ENCODE measurements at regions not wholly inside any gene's neighbourhood (a gene's known extent, or its start where the extent isn't known, plus 50 kb on each side); places are given as distances from the start of the nearest gene placed in this dataset.

DNA sequence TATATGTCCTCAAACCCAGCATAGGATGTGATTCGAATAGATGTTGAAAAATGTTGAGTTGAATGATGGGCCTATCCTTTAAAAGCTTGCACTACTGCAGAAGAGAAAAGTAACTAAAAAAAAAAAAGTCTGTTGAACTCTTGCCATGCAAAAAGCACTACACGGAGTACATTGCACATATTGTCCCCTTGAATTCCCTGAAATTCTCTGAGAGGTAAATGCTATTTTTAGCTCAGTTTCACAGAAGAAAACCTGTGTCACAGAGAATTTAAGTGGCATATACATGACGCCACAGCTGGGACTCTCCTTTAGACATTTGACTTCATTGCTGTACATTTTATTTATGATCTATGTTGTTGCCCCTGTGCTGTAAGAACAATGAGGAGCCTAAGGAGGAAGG lies 583.8 kb downstream of the SOX6 start:
- TF ChIP-seq ETV6 (CRISPR knock-in tag; conservative IDR thresholded peaks at IDR 0.05) (no peak), GZF1 (CRISPR knock-in tag; IDR thresholded peaks at IDR 0.05) (no peak), CREB1 (IDR thresholded peaks at IDR 0.05) (no peak), CREB1 (CRISPR knock-in tag; IDR thresholded peaks at IDR 0.05) (no peak), CHD4 (IDR thresholded peaks at IDR 0.05; ENCODE audit: borderline replicate concordance, low read length) (no peak), SMYD3 (CRISPR knock-in tag; IDR thresholded peaks at IDR 0.05) (no peak), ZNF549 (CRISPR knock-in tag; IDR thresholded peaks at IDR 0.05) (no peak), SUZ12 (IDR thresholded peaks at IDR 0.05; ENCODE audit: low read depth, low read length) (no peak), KLF16 (CRISPR knock-in tag; IDR thresholded peaks at IDR 0.05) (no peak), SIN3B (IDR thresholded peaks at IDR 0.05; ENCODE audit: low read length) (no peak), PHF20 (CRISPR knock-in tag; IDR thresholded peaks at IDR 0.05) (no peak)
- TF ChIP-seq, protein P1, sequence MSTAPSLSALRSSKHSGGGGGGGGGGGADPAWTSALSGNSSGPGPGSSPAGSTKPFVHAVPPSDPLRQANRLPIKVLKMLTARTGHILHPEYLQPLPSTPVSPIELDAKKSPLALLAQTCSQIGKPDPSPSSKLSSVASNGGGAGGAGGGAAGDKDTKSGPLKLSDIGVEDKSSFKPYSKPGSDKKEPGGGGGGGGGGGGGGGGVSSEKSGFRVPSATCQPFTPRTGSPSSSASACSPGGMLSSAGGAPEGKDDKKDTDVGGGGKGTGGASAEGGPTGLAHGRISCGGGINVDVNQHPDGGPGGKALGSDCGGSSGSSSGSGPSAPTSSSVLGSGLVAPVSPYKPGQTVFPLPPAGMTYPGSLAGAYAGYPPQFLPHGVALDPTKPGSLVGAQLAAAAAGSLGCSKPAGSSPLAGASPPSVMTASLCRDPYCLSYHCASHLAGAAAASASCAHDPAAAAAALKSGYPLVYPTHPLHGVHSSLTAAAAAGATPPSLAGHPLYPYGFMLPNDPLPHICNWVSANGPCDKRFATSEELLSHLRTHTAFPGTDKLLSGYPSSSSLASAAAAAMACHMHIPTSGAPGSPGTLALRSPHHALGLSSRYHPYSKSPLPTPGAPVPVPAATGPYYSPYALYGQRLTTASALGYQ (CRISPR knock-in tag; IDR thresholded peaks at IDR 0.05): no peak
